HEK293 (cell line): ENCODE measurements at regions not wholly inside any gene's neighbourhood (a gene's known extent, or its start where the extent isn't known, plus 50 kb on each side); places are given as distances from the start of the nearest gene placed in this dataset.
A peak's percentile ranks its signal among the peaks of the same experiment; 100 is the strongest.

Experiments used
- CTCF ChIA-PET: fragments of 350-600 bp; formaldehyde crosslinking; extraction: SDS; loops from one replicate; lab custom pipeline; 2021; ENCODE audit warnings: antibody characterized with exemption; lab: Yijun Ruan, JAX
- POLR2A ChIA-PET: fragments of 300-600 bp; formaldehyde crosslinking; extraction: SDS; loops from one replicate; lab custom pipeline; 2020; ENCODE audit warnings: antibody characterized with exemption, inconsistent platforms; lab: Yijun Ruan, JAX
- H3K27ac ChIP-seq: fragments of 200-500 bp; sonication (Bioruptor generic); 2 replicates; pipeline ENCODE4 v1.5.1; 2014; ENCODE audit warnings: low read depth, low read length, control low read depth, inconsistent platforms; ENCODE audit errors: extremely low read depth
- H3K36me3 ChIP-seq, 2 experiments: fragments of 200-500 bp in 1 of 2; sonication (Bioruptor generic) in 1 of 2; 1 replicate in 1 of 2; 2 replicates in 1 of 2; pipeline ENCODE4 v1.5.1; 2014 to 2017; ENCODE audit warnings: inconsistent platforms in 2 of 2, low read length in 2 of 2; ENCODE audit not compliant: control insufficient read depth in 2 of 2, insufficient read depth in 1 of 2
- H3K4me1 ChIP-seq: fragments of 200-500 bp; sonication (Bioruptor generic); 2 replicates; pipeline ENCODE4 v1.5.1; 2014; ENCODE audit warnings: mild to moderate bottlenecking, low read length, inconsistent platforms; ENCODE audit not compliant: control insufficient read depth, insufficient read depth
- H3K4me3 ChIP-seq: 2 replicates; pipeline ENCODE4 v1.5.1; 2011; ENCODE audit warnings: low read depth, mild to moderate bottlenecking, control low read depth, low read length, moderate library complexity
- H3K9me3 ChIP-seq: fragments of 200-500 bp; sonication (Bioruptor generic); 2 replicates; pipeline ENCODE4 v1.5.1; 2014; ENCODE audit warnings: low read depth, low read length, inconsistent platforms; ENCODE audit not compliant: control insufficient read depth, insufficient read depth
- GLI2 ChIP-seq: fragments of 450-650 bp; formaldehyde crosslinking; IDR thresholded peaks from 2 replicates; pipeline ENCODE4; 2017; ENCODE audit warnings: missing biosample characterization, missing genetic modification characterization, low read depth, borderline replicate concordance
- OVOL3 ChIP-seq: fragments of 450-650 bp; formaldehyde crosslinking; IDR thresholded peaks from 2 replicates; pipeline ENCODE4 v1.5.1; 2016; ENCODE audit warnings: missing biosample characterization, missing genetic modification characterization
- SCRT2 ChIP-seq: fragments of 450-650 bp; formaldehyde crosslinking; IDR thresholded peaks from 2 replicates; pipeline ENCODE4 v1.5.1; 2016; ENCODE audit warnings: missing biosample characterization, missing genetic modification characterization
- SETDB1 ChIP-seq: IDR thresholded peaks from one replicate; pipeline ENCODE4 v1.6.1; 2017; ENCODE audit warnings: mild to moderate bottlenecking, low read length, moderate library complexity, mixed read lengths; ENCODE audit not compliant: insufficient read length
- TRIM28 ChIP-seq: IDR thresholded peaks from 2 replicates; pipeline ENCODE4 v1.6.1; 2011; ENCODE audit warnings: low read length, control low read depth, borderline replicate concordance
- ZBTB21 ChIP-seq: fragments of 450-650 bp; formaldehyde crosslinking; IDR thresholded peaks from 2 replicates; pipeline ENCODE4 v1.5.1; 2017; ENCODE audit warnings: missing biosample characterization, missing genetic modification characterization
- ZNF16 ChIP-seq: fragments of 450-650 bp; formaldehyde crosslinking; IDR thresholded peaks from 2 replicates; pipeline ENCODE4 v1.5.1; 2016; ENCODE audit warnings: low read depth, missing biosample characterization, missing genetic modification characterization
- ZNF423 ChIP-seq: fragments of 450-650 bp; formaldehyde crosslinking; IDR thresholded peaks from 2 replicates; pipeline ENCODE4 v1.5.1; 2016; ENCODE audit warnings: missing biosample characterization, missing genetic modification characterization
- ZNF529 ChIP-seq: fragments of 450-650 bp; formaldehyde crosslinking; IDR thresholded peaks from 2 replicates; pipeline ENCODE4 v1.5.1; 2017; ENCODE audit warnings: missing genetic modification characterization, missing biosample characterization; ENCODE audit not compliant: insufficient replicate concordance
- ZNF621 ChIP-seq: fragments of 450-650 bp; formaldehyde crosslinking; IDR thresholded peaks from 2 replicates; pipeline ENCODE4 v1.5.1; 2017; ENCODE audit warnings: missing biosample characterization, missing genetic modification characterization
- ZNF660 ChIP-seq: fragments of 450-650 bp; IDR thresholded peaks from 2 replicates; pipeline ENCODE4 v1.5.1; 2018; ENCODE audit warnings: missing biosample characterization, mild to moderate bottlenecking, missing genetic modification characterization
- ZNF843 ChIP-seq: fragments of 450-650 bp; formaldehyde crosslinking; IDR thresholded peaks from 2 replicates; pipeline ENCODE4 v1.5.1; 2016; ENCODE audit warnings: missing biosample characterization, missing genetic modification characterization
- TF ChIP-seq, protein P1 (sequence below): fragments of 450-650 bp; formaldehyde crosslinking; IDR thresholded peaks from 2 replicates; pipeline ENCODE4 v1.5.1; 2017; ENCODE audit warnings: missing biosample characterization, missing genetic modification characterization
- TF ChIP-seq, protein P2 (sequence below): fragments of 450-650 bp; formaldehyde crosslinking; IDR thresholded peaks from 2 replicates; pipeline ENCODE4 v1.5.1; 2016; ENCODE audit warnings: missing biosample characterization, missing genetic modification characterization
- TF ChIP-seq, protein P3 (sequence below): fragments of 450-650 bp; formaldehyde crosslinking; IDR thresholded peaks from 2 replicates; pipeline ENCODE4 v1.5.1; 2016; ENCODE audit warnings: missing biosample characterization, missing genetic modification characterization
- TF ChIP-seq, protein P4 (sequence below): fragments of 450-650 bp; formaldehyde crosslinking; IDR thresholded peaks from 2 replicates; pipeline ENCODE4 v1.5.1; 2016; ENCODE audit warnings: missing biosample characterization, missing genetic modification characterization

DNA sequence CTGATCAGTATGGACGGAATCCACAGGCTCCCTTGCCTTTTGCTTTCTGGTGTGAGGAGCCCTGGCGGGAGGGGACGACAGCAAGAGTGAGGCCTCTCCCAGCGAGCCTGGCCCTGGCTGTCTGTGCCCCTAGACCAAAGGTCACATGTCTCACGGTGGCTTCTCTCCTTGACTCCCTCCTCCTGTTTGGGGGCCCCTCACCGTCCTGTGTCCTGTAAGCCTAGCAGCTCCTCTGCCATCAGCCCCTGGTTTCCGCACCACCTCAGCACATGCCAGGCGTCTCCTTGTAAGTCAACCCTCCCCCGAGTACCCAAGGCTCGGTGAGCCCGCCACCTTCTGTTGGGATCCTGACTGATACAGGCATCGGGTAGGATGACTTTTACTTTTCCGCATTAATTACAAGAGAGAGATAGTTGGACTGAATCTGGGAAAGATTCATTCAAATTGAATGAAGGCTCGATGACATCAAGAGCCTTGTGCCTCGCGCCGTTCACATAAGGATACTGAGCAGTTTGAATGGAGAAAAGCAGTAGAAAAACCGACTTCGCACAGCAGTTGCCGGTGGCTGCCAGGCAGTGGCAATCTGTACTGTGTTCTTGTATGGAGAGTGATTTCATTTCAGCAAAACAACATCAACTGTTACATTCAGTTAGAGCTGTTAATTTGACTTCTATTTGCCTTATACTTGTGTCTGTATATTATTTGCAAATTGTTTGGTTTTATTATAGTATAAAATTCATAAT is 119.8 kb downstream of the XRCC2 start (continued):
- TF ChIP-seq ZNF423, result no peak

DNA sequence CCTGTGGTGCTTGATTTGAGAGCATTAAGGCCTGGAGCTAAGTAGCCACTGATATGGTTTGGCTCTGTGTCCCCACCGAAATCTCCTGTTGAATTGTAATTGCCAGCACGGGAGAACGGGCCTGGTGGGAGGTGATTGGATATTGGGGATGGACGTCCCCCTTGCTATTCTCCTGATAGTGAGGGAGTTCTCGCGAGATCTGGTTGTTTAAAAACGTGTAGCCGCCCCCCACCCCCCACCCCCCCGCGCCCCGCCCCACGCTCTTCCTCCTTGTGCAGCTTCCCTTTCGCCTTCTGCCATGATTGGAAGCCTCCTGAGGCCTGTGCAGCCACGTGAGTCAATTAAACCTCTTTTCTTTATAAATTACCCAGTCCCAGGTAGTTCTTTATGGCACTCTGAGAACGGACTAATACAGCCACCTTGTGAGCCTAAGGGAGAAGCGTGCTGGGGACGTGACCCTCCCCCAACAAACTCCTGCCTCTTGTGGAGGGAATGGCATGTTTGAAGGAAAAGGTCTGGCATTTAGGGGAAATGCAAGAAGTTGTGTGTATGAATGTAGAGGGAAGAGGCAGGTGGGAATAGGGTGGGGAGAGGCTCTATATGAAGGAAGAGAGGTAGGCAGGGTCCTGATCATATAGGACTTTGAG is 118.0 kb upstream of the KMT2C start:
- CTCF ChIA-PET, result no interaction called here
- H3K4me3 ChIP-seq, result no peak overlapping the region
- POLR2A ChIA-PET, result no interaction called here

DNA sequence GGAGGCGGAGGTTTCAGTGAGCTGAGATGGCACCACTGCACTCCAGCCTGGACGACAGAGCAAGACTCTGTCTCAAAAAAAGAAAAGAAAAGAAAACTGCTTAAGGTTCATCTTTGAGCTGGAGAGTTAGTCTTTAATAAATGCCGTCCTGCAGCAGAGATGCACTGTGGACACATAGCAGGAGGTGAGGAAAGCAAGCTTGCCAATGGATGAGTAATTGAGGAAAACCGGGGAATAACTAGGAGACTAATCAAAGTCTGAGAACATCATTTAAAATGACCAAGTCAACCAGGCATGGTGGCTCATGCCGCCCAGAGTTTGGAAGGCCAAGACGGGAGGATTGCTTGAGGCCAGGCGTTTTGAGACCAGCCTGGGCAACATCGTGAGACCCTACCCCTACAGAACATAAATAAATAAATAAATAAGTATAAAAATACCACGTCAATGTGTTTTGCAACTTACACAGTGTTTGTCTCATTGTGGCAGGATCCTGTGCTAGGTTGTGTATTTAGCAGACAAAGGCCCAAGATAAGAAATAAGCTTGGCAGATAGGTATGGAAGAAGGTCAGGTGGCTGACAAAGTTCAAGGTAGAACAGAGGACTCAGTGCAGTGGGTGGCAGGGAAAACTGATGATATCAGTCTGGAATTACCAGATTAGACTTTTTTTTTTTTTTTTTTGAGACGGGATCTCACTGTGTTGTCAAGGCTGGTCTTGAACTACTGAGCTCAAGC is 115.7 kb upstream of the KMT2C start:
- ChIA-PET CTCF (no interaction called here), POLR2A (no interaction called here)
- Histone ChIP-seq H3K4me1 (no peaks in the 10 kb centered on the region), H3K9me3 (no peaks in the 10 kb centered on the region), H3K27ac (no peak overlapping the region), H3K4me3 (no peak overlapping the region), H3K36me3 (no peaks in the 10 kb centered on the region)
- TF ChIP-seq ZNF16 (tag by site-specific recombination) (no peak), ZNF660 (tag by site-specific recombination) (no peak), SCRT2 (tag by site-specific recombination) (no peak), GLI2 (no peak), SETDB1 (no peak), ZNF529 (tag by site-specific recombination) (no peak), ZNF621 (tag by site-specific recombination) (no peak), ZNF843 (no peak), OVOL3 (tag by site-specific recombination) (no peak), ZBTB21 (no peak)
- TF ChIP-seq, protein P1, sequence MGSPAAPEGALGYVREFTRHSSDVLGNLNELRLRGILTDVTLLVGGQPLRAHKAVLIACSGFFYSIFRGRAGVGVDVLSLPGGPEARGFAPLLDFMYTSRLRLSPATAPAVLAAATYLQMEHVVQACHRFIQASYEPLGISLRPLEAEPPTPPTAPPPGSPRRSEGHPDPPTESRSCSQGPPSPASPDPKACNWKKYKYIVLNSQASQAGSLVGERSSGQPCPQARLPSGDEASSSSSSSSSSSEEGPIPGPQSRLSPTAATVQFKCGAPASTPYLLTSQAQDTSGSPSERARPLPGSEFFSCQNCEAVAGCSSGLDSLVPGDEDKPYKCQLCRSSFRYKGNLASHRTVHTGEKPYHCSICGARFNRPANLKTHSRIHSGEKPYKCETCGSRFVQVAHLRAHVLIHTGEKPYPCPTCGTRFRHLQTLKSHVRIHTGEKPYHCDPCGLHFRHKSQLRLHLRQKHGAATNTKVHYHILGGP, result no peak
- TF ChIP-seq, protein P2, sequence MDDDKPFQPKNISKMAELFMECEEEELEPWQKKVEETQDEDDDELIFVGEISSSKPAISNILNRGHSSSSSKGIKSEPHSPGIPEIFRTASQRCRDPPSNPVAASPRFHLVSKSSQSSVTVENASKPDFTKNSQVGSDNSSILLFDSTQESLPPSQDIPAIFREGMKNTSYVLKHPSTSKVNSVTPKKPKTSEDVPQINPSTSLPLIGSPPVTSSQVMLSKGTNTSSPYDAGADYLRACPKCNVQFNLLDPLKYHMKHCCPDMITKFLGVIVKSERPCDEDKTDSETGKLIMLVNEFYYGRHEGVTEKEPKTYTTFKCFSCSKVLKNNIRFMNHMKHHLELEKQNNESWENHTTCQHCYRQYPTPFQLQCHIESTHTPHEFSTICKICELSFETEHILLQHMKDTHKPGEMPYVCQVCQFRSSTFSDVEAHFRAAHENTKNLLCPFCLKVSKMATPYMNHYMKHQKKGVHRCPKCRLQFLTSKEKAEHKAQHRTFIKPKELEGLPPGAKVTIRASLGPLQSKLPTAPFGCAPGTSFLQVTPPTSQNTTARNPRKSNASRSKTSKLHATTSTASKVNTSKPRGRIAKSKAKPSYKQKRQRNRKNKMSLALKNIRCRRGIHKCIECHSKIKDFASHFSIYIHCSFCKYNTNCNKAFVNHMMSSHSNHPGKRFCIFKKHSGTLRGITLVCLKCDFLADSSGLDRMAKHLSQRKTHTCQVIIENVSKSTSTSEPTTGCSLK (tag by site-specific recombination), result no peak
- TF ChIP-seq, protein P3, sequence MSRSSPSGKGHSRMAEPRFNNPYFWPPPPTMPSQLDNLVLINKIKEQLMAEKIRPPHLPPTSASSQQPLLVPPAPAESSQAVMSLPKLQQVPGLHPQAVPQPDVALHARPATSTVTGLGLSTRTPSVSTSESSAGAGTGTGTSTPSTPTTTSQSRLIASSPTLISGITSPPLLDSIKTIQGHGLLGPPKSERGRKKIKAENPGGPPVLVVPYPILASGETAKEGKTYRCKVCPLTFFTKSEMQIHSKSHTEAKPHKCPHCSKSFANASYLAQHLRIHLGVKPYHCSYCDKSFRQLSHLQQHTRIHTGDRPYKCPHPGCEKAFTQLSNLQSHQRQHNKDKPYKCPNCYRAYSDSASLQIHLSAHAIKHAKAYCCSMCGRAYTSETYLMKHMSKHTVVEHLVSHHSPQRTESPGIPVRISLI (tag by site-specific recombination), result no peak

More for the DNA sequence above, 118.0 kb upstream of the KMT2C start:
- no peaks in the 10 kb centered on the region for H3K36me3 ChIP-seq
- H3K27ac ChIP-seq, result no peak overlapping the region
- TF ChIP-seq, protein P4, sequence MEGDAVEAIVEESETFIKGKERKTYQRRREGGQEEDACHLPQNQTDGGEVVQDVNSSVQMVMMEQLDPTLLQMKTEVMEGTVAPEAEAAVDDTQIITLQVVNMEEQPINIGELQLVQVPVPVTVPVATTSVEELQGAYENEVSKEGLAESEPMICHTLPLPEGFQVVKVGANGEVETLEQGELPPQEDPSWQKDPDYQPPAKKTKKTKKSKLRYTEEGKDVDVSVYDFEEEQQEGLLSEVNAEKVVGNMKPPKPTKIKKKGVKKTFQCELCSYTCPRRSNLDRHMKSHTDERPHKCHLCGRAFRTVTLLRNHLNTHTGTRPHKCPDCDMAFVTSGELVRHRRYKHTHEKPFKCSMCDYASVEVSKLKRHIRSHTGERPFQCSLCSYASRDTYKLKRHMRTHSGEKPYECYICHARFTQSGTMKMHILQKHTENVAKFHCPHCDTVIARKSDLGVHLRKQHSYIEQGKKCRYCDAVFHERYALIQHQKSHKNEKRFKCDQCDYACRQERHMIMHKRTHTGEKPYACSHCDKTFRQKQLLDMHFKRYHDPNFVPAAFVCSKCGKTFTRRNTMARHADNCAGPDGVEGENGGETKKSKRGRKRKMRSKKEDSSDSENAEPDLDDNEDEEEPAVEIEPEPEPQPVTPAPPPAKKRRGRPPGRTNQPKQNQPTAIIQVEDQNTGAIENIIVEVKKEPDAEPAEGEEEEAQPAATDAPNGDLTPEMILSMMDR, result 0 out of 2 replicates have a peak, but pooled peaks have one; percentile 29
- TF ChIP-seq ZNF423 (no peak), TRIM28 (no peak)
- H3K9me3 ChIP-seq, result no peaks in the 10 kb centered on the region
- no peaks in the 10 kb centered on the region for H3K4me1 ChIP-seq
